GM21526 (cell line): ENCODE measurements at regions not wholly inside any gene's neighbourhood (a gene's known extent, or its start where the extent isn't known, plus 50 kb on each side); places are given as distances from the start of the nearest gene placed in this dataset.
"Not testable (repeated sequence)": the region's sequence is repeated elsewhere in the genome, so short reads cannot be mapped to it uniquely, and the experiment has no call there.

ENCODE experiments used
- ATAC-seq: cut with Tn5 transposase; IDR thresholded peaks from one replicate; pipeline ENCODE4 v1.9.1; 2021; ENCODE audit warnings: moderate library complexity; ENCODE audit not compliant: unreplicated experiment, low FRiP score

DNA sequence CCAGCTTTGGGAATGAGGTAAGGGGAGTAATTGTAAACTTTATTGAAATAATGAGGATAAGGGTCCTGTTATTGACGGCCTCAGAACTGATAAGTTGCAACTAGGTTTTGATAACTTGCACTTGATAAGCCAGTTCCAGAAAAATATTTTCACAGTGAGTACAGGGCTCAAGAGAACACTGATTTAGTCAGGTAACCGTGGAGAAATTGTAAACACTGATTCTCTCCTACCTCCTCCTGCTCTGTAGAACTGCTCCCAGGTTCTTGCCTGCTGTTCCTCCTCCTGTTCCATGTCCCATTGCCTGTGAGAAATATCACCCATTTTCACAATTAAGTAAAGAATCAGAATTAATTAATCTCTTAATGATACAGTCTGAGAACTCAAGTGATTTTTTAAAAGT is 55.0 kb upstream of the CXXC4 start:
- no peak for ATAC-seq

DNA sequence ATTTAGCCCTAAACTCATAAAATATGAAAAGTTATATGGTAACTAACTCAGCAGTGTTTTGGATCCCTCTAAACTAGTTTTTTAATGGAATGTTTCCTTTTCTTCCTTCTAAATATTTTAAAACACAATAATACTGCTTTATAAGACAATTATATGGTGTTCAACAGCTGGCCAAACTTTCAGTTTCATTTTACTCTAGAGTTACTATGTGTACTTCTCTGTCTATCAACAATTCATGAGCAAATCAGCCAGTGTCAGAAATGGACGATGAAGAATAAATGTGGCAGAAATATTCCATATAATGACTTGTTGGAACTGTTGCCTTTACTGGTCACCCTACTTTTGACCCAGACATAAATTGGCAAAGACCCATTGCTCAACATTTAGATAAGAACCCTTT is 64.8 kb upstream of the CXXC4 start:
- no peak for ATAC-seq

DNA sequence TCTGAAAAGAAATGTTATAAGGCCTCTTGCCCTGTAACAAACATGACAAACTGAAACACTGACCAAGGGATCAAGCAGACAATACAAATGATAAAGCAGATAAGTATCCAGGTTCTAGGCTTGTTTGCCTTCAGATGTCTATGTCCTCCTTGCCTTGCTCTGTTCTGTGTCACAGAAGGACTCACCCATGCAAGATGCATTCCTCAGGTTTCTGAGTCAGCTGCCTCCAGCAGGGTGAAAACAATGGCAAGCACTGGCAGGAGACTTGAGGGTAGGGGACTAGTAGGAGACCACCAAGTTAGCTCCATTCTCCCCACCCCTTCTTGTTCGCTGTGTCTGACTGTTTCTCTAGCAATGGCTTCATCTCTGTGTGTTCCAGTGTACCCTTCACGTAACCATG is 76.6 kb upstream of the CXXC4 start:
- ATAC-seq: no peak

DNA sequence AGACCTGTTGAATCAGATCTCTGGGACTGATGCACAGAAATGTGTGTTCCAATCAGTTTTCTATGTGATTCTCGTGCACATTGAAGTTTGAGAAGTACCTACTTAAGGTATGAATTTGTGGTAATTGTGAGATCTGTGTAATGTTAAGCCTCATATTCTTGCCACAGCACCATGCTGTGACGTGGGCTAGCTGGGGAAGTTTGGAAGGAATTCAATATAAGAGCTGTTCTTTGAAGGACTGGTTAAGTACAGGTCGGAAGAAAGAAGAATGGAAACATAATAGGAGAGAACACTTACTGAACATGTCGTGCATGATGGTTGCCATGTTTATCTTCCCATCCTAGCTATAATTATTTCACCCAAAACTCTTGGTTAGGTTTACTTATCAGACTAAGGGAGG is 79.7 kb upstream of the CXXC4 start:
- ATAC-seq: no peak

DNA sequence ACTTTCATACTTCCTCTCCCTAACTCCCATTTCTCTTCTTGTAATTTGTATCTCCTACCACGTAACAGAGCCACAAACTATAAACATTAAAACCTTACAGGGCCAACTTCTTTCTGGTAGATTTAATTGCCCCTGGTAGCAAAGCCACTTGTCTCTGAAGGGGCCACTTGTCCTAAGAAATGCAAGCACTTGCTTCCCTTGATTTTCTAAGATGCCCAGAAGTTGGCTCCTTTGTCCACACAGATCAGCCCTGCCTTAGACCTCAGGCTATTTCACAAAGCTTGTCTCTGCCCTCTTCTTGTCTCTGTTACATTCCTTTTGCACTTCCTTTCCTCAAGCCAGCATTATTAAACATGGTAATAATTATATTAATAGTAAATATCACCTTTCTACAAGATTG is 80.6 kb upstream of the CXXC4 start:
- no peak for ATAC-seq

DNA sequence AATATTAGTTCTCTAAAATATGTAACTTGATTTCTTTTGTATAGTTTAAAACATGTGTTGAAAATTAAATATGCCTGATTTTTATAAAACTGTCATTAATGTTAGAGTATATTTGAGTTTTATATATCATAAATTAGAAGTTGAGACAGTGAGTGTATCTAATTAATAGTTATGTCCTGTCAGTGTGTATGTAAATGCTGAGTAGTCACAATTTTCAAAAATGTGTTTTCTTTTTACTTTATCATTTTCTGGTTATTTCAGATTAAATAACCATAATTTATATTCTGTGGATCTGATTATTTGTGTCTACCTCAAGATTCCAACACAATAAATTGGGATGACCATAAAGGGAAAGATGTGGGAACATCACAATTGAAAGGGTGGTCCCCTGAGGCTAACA is 82.7 kb upstream of the CXXC4 start:
- no peak for ATAC-seq

DNA sequence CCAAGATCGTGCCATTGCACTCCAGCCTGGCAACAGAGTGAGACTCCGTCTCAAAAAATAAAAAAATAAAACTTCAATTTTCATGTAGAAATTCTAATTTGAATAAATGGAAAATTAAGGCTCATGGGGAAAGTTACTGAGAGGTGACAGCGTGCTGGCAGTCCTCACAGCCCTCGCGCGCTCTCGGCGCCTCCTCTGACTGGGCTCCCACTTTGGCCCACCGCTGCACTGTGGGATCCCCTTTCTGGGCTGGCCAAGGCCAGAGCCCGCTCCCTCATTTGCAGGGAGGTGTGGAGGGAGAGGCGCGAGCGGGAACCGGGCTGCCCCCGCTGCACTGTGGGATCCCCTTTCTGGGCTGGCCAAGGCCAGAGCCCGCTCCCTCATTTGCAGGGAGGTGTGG is 86.8 kb upstream of the CXXC4 start:
- ATAC-seq: not testable (repeated sequence)

DNA sequence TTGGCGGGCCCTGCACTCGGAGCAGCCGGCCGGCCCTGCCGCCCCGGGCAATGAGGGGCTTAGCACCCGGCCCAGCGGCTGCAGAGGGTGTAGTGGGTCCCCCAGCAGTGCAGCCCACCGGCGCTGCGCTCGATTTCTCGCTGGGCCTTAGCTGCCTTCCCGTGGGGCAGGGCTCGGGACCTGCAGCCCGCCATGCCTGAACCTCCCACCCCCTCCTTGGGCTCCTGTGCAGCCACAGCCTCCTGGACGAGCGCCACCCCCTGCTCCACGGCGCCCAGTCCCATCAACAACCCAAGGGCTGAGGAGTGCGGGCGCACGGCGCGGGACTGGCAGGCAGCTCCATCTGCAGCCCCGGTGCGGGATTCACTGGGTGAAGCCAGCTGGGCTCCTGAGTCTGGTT is 87.4 kb upstream of the CXXC4 start:
- ATAC-seq: not testable (repeated sequence)

DNA sequence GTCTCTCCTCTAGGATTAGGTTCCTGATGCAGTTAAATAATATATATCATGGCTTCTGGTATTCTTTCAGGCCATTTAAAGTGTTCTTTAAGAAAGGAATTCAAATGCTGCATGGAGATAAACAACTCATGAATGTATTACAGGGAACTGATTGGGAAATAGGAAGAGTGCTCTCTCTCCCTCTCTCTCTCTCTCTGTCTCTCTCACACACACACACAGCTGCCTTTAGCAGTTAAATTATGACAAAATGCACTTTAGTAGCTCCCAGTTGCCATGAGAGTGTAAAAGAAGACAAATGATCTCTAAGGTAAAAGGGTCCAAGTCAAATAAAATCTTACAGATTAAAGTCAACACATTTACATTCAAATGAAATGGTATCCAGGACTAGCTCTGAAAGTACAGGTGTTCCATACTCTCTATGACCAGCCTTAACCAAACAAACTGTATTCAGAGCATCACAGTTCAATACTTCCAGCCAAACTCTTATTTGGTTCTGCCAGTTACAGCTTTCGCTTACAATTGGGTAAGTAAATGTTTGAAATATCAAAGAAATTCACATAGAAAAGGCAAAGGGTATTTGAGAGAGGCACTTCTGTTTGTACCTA is 94.7 kb upstream of the CXXC4 start:
- no peak for ATAC-seq

DNA sequence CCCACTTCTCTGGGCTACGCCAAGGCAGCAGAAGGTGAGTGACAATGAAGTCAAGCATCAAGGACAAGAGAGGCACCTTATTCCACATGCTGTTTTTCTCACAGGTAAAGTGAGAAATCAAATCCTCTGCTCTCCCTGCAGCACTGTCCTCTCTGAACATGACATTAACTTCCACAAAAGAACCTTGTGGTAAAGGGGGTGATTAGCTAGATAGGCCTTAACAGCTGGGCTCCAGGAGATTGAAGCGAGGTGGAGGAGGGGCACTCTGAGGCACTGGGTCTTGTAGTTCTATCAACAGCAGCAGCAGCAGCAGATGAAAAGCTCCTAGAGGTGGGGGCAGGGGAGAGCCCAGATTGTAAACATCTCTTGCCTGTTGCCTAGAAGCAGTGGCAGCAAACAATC is 96.8 kb upstream of the CXXC4 start:
- ATAC-seq: no peak

DNA sequence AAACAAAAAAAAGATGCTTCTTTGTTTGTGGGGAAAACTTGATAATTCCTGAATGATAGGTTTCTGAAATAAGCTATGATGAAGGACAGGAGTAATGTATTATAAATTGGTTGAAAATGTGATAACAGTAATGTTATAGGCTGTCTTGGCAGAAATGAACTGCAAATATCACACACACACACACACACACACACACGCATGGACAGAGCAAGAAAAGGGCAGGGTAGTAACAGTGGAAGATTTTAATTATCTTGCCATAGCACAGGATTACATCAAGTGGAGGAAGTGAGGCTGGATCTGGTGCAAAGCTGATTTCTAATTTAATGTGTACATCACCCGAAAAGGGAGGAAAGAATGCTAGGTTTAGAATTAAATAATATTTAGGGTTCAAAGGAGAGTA is 97.5 kb upstream of the CXXC4 start:
- no peak for ATAC-seq

DNA sequence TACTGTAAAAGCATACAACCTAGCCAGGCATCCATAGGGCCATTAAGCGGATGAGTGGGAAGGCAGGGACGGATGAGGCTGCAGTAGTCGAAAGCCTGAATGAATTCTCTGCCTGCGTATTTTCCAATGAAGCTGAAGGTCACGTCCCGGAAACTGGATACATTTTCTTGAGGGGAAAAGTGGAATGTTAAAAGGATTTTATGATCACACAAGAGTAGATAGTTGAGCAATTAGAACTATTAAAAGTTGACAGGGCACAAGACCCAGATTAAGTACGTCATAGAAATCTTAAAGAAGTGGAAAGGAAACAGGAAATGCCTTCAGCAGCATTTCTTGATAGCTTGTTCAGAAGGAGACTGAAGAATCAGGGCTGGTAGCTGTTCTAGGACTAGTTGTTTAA is 98.3 kb upstream of the CXXC4 start:
- ATAC-seq: no peak

DNA sequence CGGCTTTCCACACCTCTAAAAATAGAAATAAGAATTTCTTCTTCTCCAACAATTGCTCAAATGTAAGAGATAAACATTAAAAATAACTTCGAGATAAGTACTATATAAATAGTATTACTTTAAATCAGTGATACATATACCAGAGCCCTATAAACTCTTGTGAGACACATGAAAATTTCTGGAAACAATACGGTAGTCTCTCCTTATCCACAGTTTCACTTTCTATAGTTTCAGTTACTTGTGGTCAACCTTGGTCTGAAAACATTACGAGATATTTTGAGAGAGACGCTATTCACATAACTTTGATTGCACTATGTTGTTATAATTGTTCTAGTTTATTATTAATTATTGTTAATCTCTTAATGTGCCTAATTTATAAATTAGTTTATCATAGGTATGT is 101.5 kb upstream of the CXXC4 start:
- no peak for ATAC-seq

DNA sequence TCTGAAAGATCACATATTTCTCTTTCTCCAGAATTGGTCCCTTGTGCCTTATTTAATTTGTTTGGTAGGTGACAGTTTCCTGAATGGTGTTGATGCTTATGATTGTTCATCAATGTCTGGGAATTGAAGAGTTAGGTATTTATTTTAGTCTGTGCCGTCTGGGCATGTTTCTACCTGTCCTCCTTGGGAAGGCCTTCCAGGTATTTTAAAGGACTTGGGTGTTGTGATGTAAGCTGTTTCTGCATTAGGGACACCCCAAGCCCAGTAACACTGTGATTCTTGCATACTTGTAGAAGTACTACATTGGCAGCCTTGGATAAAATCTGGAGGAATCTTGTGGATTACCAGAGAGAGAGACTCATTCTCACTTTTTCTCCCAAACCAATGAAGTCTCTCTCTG is 120.8 kb upstream of the CXXC4 start:
- no peak for ATAC-seq

DNA sequence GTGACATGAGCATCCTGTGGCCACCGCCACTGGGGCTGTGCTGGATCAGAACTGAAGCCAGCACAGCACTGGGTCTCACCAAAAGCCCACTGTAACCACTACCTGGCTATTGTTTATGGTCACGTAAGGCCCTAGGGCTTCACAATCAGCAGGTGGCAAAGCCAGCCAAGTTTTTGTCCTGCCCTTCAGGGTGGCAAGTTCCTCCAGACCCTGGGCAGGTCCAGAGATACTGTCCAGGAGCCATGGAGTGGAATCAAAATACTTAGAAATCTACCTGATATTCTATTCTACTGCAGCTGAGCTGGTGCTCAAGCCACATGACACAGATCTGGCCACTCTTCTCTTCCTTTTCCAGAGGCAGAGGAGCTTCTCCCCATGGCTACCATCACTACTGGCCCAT is 121.2 kb upstream of the CXXC4 start:
- ATAC-seq: no peak

DNA sequence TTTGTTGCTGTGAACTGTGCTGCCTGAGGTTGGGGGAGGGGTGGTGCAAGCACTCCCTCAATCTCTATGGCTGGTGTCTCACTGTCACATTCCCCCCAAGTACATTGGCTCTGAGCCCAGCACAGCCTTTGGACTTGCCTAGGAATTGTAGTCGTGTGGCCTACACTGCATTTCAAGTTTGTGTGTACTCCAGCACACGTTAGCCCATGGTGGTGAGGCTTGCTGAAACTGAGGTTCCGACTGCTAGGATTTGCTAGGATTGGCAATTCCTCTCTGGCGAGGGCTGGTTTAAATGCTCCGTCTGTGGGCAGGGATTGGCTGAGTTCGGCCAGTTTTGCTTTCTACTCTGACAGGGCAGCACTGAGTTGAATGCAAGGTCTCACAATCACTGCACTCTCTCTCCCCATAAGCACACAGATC is 121.7 kb upstream of the CXXC4 start:
- no peak for ATAC-seq

DNA sequence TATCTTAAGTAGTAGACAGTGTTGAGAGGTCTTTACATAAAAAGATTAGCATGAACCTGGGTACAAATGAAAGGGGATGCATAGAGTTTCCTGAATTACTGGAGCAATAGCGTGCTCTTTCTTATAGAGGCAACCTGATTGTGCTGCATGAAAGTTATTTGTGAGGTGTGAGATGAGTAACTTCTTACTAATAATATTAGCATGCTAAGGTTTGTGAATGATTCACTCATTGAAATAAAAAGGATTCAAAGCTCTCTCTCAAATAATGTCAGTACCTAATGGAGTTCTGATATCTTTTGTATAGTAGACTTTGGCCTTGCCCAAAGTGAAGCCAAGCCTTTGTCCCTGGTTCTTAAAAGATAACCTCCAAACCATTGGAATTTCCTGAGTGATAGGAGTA is 131.0 kb upstream of the CXXC4 start:
- ATAC-seq: no peak

DNA sequence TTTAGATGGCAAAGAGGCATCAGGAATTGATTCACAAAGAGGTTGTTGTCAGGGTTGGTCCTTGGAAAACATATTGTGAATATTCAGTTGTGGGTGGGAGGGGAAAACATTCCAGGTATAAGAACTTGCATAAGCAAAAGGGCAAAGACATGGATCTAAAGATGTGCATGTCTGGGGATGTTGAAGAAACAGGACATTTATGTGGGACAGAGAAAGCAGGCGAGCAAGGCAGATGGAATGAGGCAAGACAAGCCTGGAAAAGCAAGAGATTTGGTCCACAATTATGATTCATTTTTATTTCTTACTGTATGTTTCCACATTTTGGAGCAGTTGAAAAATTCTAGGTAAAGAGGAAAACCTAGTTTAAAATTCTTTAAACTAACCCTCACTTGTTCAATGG is 134.9 kb upstream of the CXXC4 start:
- no peak for ATAC-seq

DNA sequence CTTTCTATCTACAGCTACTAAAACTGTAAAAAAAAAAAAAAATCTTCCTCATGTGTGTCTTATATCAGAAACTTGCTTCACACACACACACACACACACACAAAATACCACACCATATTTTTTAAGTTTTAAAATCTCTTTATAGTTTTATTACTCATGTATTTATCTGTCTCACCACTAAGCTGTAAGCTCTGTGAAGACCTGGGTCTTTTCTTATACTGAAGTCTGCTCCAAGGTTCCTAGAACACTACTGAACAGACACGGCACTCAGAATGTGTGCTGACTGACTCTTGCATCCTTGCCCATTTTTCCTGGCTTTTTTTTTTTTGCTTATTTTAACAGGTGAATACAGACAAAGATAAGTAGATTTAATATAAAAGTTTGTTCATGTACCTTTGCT is 135.6 kb upstream of the CXXC4 start:
- ATAC-seq: no peak

DNA sequence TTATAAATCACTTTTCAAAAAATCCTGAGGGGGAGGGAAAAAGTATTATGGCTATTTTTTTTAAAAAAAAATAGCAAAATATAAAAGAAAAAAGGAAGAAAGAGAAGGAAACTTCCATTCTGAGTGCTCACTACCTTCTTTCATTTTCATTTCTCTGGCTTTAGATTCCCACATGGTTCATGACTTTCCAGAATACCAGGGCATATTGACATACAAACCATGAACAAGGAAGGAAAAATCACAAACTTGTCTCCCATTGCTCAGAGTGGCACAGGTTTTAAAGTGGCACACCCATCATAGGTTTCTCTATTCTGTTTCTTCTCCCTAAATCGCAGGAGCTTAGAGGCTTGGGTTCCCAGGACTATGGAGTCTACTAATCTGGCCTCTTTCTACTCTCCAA is 136.3 kb upstream of the CXXC4 start:
- no peak for ATAC-seq

DNA sequence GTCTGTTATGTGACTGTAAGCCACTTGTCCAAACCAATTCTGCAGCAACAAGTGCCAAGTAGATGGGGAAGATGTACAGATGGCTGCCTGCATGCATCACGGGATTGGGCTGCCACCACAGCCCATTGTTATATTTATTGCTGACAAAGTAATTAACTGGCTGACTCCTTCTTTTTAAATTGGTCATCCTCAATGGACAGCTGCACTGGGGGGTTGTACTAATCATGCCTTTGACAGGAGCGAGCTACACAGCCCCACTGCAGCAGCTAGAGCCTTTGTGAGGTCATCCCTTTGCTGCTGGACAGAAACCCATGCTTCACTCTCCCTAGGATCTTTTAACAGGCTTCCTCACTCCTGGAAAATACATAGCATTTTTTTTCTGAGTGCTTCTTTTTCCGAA is 146.7 kb upstream of the CXXC4 start:
- ATAC-seq: no peak

DNA sequence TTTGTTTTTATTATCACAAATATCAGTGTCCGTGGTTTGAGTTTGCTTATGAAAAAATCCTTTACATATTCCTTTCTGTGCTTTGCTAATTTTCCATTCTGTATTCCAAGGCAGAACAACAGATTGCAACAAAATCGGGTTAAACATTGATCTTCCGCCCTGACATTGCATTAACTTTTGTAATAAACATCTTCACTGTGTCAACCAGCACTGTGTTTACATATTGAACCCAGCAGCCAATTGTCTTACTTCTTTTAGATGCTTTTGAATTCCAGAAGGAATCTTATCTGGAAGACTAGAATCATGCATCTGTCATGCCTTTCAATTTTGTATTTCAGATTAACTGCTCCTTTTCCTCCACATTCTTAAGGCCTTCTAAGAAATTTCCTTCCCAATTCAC is 147.8 kb upstream of the CXXC4 start:
- ATAC-seq: no peak

DNA sequence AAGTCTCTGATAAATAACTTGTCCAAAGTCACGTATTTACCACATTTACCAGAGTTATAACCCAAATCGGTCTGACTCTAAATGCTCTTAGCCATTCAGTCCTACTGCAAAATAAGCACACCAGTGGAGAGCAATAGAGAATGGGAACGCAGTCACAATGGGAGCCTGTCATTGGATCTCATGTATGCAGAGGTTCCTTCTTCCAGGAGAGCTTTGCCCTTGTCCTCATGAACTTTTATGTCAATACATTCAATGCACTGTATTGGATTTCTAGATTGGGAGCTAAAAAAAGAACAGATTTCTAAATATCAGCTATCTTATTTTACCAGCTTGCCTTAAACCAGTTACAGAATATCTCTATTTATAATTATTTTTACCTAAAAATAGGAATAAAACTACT is 149.1 kb upstream of the CXXC4 start:
- no peak for ATAC-seq
